Skeletal muscle satellite cell (primary cell): ENCODE measurements at regions not wholly inside any gene's neighbourhood (a gene's known extent, or its start where the extent isn't known, plus 50 kb on each side); places are given as distances from the start of the nearest gene placed in this dataset.

ENCODE experiments used
- H3K27me3 ChIP-seq: 2 replicates; pipeline ENCODE4 v1.7.0; 2013; ENCODE audit warnings: low read length; ENCODE audit not compliant: control insufficient read depth, insufficient read depth
- H3K36me3 ChIP-seq: 2 replicates; pipeline ENCODE4 v1.7.0; 2013; ENCODE audit warnings: mild to moderate bottlenecking, control low read depth, low read length; ENCODE audit not compliant: insufficient read depth
- H3K4me1 ChIP-seq: 2 replicates; pipeline ENCODE4 v1.7.0; 2013; ENCODE audit warnings: low read length; ENCODE audit not compliant: control insufficient read depth, insufficient read depth
- H3K4me2 ChIP-seq: 2 replicates; pipeline ENCODE4 v1.7.0; 2013; ENCODE audit warnings: mild to moderate bottlenecking, low read length
- H3K4me3 ChIP-seq: 2 replicates; pipeline ENCODE4 v1.7.0; 2013; ENCODE audit warnings: low read length
- H3K9ac ChIP-seq: 2 replicates; pipeline ENCODE4 v1.7.0; 2013; ENCODE audit warnings: mild to moderate bottlenecking, low read depth, low read length, moderate library complexity
- H3K9me3 ChIP-seq: replicated peaks from 2 replicates; pipeline ENCODE4 v1.7.0; 2013; ENCODE audit warnings: mild to moderate bottlenecking, control low read depth, low read length

DNA sequence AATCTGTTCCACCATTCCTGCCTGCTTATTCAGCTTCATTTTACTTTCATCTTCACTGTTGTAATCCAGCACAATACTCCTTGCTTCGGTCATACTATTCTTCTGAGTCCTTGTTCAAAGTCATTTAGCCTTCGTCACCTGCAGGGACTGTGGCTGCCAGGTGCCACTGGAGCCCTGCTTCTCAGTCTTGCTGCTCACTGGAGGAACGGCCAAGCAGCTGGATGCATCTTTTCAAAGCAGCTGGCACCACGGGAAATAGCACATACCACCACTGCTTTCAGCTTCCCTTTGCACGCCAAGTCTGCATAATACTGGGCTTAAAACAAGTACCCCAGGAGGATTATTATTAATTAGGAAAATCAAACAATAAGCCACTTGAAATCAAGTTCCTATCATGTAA is 287.6 kb downstream of the BCHE start:
- Histone ChIP-seq H3K4me1 (no peaks in the 10 kb centered on the region), H3K27me3 (no peaks in the 10 kb centered on the region), H3K9me3 (no peaks in the 10 kb centered on the region), H3K36me3 (no peaks in the 10 kb centered on the region), H3K4me2 (no peak overlapping the region), H3K9ac (no peak overlapping the region), H3K4me3 (no peak overlapping the region)

DNA sequence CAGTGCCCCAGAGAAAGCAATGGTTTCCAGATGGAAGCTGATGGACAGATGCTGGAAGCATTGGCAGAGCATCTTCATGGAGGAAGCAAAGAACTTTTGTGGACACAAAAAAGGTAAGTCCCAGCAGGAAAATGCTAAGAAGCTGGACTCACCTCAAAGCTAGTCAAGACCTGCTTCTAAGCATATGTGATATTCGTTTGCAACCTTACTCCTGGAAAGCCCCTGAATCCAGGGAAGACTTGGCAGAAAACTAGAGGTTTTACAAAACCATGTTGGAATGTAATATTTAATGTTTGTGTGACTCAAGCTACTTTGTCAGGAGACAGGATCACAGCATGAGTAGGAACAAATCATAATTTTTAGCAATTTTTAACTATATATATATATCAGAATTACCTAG is 288.2 kb downstream of the BCHE start:
- Histone ChIP-seq H3K9ac (no peak overlapping the region), H3K36me3 (no peaks in the 10 kb centered on the region), H3K4me1 (no peaks in the 10 kb centered on the region), H3K4me2 (no peak overlapping the region), H3K4me3 (no peak overlapping the region), H3K9me3 (peaks cover 3% of the 10 kb centered on the region), H3K27me3 (no peaks in the 10 kb centered on the region)

DNA sequence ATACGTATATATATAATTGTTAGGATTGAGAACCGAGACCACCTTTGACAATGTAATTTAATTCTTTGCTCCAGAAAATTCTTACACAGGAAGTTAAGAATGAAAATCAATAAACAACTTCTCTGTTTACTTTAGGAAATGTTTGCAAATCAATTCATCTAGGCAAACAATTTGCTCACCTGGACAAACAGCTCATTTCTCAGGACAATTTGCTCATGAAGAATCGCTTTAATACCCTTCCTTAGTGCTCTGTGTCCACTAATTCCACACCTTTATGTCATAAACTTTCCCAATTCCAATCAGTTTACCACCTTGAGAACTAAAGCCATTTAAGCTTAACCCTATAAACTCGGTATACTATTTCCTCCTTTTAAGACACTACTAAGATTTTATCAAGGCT is 292.2 kb downstream of the BCHE start:
- Histone ChIP-seq H3K4me2 (no peak overlapping the region), H3K9ac (no peak overlapping the region)

DNA sequence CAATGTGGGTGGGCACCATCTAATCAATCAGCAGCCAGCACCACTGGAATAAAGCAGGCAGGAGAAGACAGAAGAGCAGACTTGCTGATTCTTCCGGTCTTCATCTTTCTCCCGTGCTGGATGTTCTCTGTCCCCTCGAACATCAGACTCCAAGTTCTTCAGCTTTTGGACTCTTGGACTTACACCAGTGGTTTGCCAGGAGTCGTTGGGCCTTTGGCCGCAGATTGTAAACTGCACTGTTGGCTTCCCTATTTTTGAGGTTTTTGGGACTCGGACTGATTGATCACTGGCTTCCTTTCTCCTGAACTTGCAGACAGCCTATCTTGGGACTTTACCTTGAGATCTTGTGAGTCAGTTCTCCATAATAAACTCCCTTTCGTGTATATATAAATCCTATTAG is 292.8 kb downstream of the BCHE start:
- Histone ChIP-seq H3K9me3 (peaks cover 11% of the 10 kb centered on the region), H3K9ac (no peak overlapping the region)

More for the DNA sequence above, 292.2 kb downstream of the BCHE start:
- Histone ChIP-seq H3K4me3 (no peak overlapping the region), H3K9me3 (peaks cover 8% of the 10 kb centered on the region), H3K36me3 (no peaks in the 10 kb centered on the region), H3K4me1 (no peaks in the 10 kb centered on the region), H3K27me3 (no peaks in the 10 kb centered on the region)

DNA sequence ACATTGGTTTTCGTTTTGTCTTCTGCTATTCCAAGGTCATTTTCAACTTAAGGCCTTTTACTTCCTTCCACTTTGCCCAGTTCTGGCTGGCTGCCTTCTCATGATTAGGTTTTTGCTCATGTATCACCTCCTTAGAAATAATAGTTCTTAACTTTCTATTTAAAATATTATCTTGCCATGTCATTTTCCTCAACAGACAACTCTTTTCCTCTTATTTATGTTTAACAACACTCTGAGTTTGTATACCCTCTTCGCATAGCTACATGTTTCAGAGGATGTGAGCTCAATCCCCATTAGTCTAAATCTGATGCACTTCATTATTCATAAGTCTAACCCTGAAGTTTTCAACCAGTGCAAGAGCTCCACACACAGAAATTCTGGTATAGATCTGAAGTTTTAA is 299.1 kb downstream of the BCHE start:
- Histone ChIP-seq H3K4me2 (no peak overlapping the region), H3K4me1 (no peaks in the 10 kb centered on the region), H3K9me3 (peaks cover 7% of the 10 kb centered on the region), H3K4me3 (no peak overlapping the region), H3K27me3 (no peaks in the 10 kb centered on the region), H3K36me3 (no peaks in the 10 kb centered on the region), H3K9ac (no peak overlapping the region)

More for the DNA sequence above, 292.8 kb downstream of the BCHE start:
- Histone ChIP-seq H3K36me3 (no peaks in the 10 kb centered on the region), H3K27me3 (no peaks in the 10 kb centered on the region), H3K4me2 (no peak overlapping the region), H3K4me3 (no peak overlapping the region), H3K4me1 (no peaks in the 10 kb centered on the region)

DNA sequence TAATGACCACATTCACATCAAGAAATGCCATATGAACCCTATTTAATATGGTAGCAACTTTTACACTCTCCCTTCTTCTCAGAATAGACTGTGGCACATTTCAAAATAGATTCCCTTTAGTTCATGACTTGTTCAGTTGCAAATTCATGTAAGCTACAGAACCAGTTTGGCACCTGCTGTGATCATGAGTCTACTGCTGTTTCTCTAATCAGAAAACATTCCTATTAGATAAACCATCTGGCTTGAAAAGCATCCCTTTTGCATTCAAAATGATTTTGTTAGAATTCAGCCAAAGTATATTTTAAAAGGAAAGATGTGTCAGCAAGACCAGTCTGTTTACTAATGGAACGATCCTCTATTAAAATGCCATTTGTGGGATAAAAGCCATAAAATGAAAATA is 304.4 kb downstream of the BCHE start:
- Histone ChIP-seq H3K27me3 (no peaks in the 10 kb centered on the region), H3K9ac (no peak overlapping the region), H3K9me3 (no peaks in the 10 kb centered on the region), H3K4me1 (no peaks in the 10 kb centered on the region), H3K36me3 (no peaks in the 10 kb centered on the region), H3K4me2 (no peak overlapping the region), H3K4me3 (no peak overlapping the region)

DNA sequence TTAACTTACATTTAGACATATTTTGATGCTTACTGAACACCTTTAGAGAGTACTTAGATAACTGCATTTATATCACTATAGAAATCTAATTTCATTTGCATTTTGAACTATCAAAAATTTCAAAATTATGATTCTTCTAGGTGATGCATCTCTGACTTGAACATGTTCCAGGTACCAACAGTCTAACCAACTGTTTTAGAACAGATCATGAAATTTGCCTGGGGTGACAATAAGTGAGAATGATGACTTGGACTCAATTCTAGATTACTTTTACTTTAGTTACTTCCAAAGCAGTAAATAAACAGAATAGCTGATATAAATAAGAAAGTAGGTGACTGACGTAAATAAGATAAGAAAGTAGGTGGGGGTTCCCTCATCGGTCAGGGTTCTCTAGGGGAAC is 307.8 kb downstream of the BCHE start:
- Histone ChIP-seq H3K36me3 (no peaks in the 10 kb centered on the region), H3K4me1 (no peaks in the 10 kb centered on the region), H3K9ac (no peak overlapping the region), H3K27me3 (no peaks in the 10 kb centered on the region), H3K4me2 (no peak overlapping the region), H3K9me3 (no peaks in the 10 kb centered on the region), H3K4me3 (no peak overlapping the region)

DNA sequence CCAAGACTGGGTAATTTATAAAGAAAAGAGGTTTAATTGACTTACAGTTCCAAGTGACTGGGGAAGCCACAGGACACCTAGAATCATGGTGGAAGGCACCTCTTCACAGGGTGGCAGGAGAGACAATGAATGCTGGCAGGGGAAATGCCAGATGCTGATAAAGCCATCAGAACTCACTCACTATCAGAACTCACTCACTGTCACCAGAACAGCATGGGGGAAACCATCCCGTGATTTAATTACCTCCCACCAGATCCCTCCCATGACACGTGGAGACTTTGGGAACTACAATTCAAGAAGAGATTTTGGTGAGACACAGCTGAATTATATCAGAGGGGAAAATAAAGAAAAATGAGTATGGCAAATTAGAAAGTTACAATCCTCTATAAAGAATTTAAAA is 310.9 kb downstream of the BCHE start:
- no peak overlapping the region for H3K4me3 ChIP-seq
- no peaks in the 10 kb centered on the region for H3K36me3 ChIP-seq
- no peaks in the 10 kb centered on the region for H3K27me3 ChIP-seq
- no peaks in the 10 kb centered on the region for H3K4me1 ChIP-seq
- H3K9me3 ChIP-seq: no peaks in the 10 kb centered on the region
- H3K4me2 ChIP-seq: no peak overlapping the region
- H3K9ac ChIP-seq: no peak overlapping the region

DNA sequence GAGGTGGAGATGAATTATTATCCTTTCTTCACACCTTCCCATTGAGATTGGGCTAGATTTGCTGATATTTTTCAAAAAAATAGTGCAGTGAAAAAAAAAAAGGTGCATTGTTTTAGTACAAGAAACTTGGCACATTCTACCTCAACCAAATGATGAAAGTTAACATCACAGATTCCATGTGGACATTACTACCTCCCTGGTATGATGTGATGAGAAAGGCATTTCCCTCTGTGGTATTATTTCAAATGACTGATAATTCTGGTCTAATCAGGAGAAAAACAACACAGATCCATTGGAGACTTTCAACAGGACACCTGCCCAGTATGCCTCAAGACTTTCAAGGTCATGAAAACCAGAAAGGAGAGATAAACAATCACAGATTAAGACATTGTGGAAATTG is 313.4 kb downstream of the BCHE start:
- Histone ChIP-seq H3K4me3 (no peak overlapping the region), H3K9ac (no peak overlapping the region), H3K36me3 (no peaks in the 10 kb centered on the region), H3K9me3 (peaks cover 5% of the 10 kb centered on the region), H3K27me3 (no peaks in the 10 kb centered on the region), H3K4me2 (no peak overlapping the region), H3K4me1 (no peaks in the 10 kb centered on the region)

DNA sequence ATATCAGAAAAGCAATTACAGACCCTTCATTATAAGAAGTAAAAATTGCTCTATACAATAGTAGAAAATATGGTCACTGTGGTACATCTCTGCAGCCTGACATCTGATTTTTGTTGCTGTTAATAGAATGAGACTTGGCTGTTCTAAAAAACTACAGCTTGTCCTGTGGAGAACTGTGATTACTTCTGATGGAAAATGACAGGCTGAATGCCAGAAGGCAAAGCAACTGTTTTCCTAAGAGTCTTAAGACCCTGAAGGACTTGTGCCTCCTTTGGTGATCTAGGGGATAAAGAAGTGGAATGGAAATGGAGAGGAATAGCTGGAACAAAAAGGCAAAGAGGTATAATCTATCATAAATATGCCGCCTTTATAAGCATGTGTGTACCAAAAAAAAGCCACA is 314.8 kb downstream of the BCHE start:
- Histone ChIP-seq H3K4me1 (no peaks in the 10 kb centered on the region), H3K36me3 (no peaks in the 10 kb centered on the region), H3K9ac (no peak overlapping the region), H3K27me3 (no peaks in the 10 kb centered on the region), H3K9me3 (peaks cover 5% of the 10 kb centered on the region), H3K4me3 (no peak overlapping the region), H3K4me2 (no peak overlapping the region)

DNA sequence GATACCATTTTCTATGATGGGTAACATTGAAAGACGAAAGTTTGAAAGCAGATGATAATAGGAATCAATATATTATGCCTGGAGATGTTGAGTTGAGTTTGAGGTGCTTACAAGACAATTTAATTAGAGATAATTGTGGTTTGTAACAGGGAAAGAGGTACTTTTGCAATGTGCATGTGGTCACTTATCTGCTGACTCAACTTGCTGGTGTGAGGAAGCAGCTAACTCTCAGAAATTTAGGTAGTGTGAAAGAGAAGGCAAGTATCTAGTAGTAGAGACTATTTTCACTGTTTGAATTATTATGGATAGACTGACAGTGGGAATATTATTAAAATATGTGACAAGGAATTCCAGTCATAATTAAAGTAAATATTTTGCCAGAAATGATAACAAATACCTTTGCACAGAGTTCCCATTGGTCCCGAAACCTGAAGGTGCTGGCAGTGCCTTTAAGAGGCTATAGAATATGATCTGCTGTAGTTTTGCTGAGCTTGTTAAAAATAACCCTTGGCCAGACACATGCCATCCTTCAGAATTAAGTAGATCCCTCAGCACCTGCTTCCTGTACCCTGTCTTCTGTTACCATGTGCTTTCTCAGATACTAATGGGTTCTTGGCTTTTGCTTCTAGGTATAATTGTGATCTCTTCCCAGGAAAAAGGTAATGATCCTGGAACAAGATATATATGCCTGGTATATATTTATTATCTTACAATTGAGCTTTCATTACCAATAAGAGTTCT is 315.9 kb downstream of the BCHE start:
- Histone ChIP-seq H3K4me2 (no peak overlapping the region), H3K4me1 (no peaks in the 10 kb centered on the region), H3K27me3 (no peaks in the 10 kb centered on the region), H3K9ac (no peak overlapping the region), H3K9me3 (peaks cover 5% of the 10 kb centered on the region), H3K36me3 (no peaks in the 10 kb centered on the region), H3K4me3 (no peak overlapping the region)

DNA sequence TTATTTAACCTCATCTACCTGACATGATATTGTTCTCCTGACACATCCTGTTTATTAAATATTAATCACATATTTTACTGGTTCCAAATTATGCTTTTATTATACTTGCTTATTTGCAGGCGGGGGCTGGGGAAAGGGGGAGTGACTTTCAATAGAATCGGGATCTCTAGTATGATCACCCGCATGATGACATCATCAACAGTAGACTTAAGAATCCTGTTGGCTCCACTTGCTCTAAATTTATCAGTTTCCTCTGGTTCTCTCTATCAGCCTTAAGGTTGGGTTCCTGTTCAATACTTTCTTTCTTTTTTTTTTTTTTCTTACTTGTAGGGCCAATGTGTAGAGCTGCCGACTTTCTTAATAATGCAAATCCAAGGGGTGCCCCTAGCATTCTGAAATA is 317.5 kb downstream of the BCHE start:
- H3K4me3 ChIP-seq: no peak overlapping the region
- no peak overlapping the region for H3K4me2 ChIP-seq
- no peaks in the 10 kb centered on the region for H3K4me1 ChIP-seq
- H3K9me3 ChIP-seq: peaks cover 5% of the 10 kb centered on the region
- H3K27me3 ChIP-seq: no peaks in the 10 kb centered on the region
- no peaks in the 10 kb centered on the region for H3K36me3 ChIP-seq
- H3K9ac ChIP-seq: no peak overlapping the region
